ENCODE measurements at regions not wholly inside any gene's neighbourhood (a gene's known extent, or its start where the extent isn't known, plus 50 kb on each side); places are given as distances from the start of the nearest gene placed in this dataset.

- FAIRE-seq, result no peak
- no peaks in the 10 kb centered on the region for H3K4me1 ChIP-seq (ENCODE audit: control insufficient read depth, insufficient read depth, low read length)
- POLR2A ChIA-PET, result no interaction called here
Observed at GRCh38 chr12:18907728-18908127, 169.8 kb downstream of the CAPZA3 start.

GRCh38 chr12:18908191-18908590 lies 170.3 kb downstream of the CAPZA3 start:
- intact Hi-C loops (cut with micrococcal nuclease; ENCODE audit: unreplicated experiment) (no loop called here), in situ Hi-C loops (cut with MboI) (no loop called here)
- no peak for DNase-seq (ENCODE audit: low read depth, low spot score)
- Histone ChIP-seq H3K36me3 (ENCODE audit: control insufficient read depth in 2 of 2, insufficient read depth in 2 of 2, low read length in 1 of 2) (no peaks in the 10 kb centered on the region), H3K27ac (ENCODE audit: control insufficient read depth, insufficient read depth) (no peak overlapping the region), H3K79me2 (ENCODE audit: control insufficient read depth, insufficient read depth, low read length) (no peaks in the 10 kb centered on the region), H3K4me1 (ENCODE audit: control insufficient read depth, insufficient read depth, low read length) (no peaks in the 10 kb centered on the region), H3K4me2 (ENCODE audit: control insufficient read depth, insufficient read depth) (no peak overlapping the region), H3K4me3 (no peak overlapping the region), H3K9ac (ENCODE audit: control insufficient read depth, insufficient read depth, low read length) (no peak overlapping the region), H3K27me3 (replicated peaks in 1 of 2; ENCODE audit: control insufficient read depth in 2 of 2, insufficient read depth in 2 of 2, low read length in 1 of 2) (no peaks in the 10 kb centered on the region), H3K9me3 (replicated peaks; ENCODE audit: control insufficient read depth, insufficient read depth, low read length) (no peaks in the 10 kb centered on the region), H4K20me1 (ENCODE audit: control insufficient read depth, insufficient read depth) (no peaks in the 10 kb centered on the region), H2AFZ (ENCODE audit: control insufficient read depth, low read depth, low read length) (no peak overlapping the region)
- ATAC-seq, result no peak
- no TSS peak for BruUV-seq (replicated peaks)
- 2% methylated on average over 4 of the region's 4 CpGs for WGBS (ENCODE audit: insufficient coverage, insufficient replicate concordance, low lambda C conversion rate, missing lambda C conversion rate)
- FAIRE-seq, result no peak
- RAD21 ChIA-PET (ENCODE audit: unreplicated experiment), result no interaction called here
- SMC1A ChIA-PET (ENCODE audit: uncharacterized antibody, unreplicated experiment), result no interaction called here
- CTCF ChIA-PET, result no interaction called here
- TF ChIP-seq RELA (IDR thresholded peaks at IDR 0.05; ENCODE audit: borderline replicate concordance, partially characterized antibody) (no peak), CREM (IDR thresholded peaks at IDR 0.05; ENCODE audit: low read depth) (no peak), TARDBP (IDR thresholded peaks at IDR 0.05; ENCODE audit: borderline replicate concordance) (no peak), KLF5 (IDR thresholded peaks at IDR 0.05; ENCODE audit: partially characterized antibody) (no peak), CBX5 (IDR thresholded peaks at IDR 0.05; ENCODE audit: low read depth) (no peak), ASH2L (IDR thresholded peaks at IDR 0.05; ENCODE audit: borderline replicate concordance, low read depth) (no peak), NR2C2 (IDR thresholded peaks at IDR 0.05; ENCODE audit: borderline replicate concordance, control insufficient read depth, insufficient read length, low read depth) (no peak), NFIC (IDR thresholded peaks at IDR 0.05; ENCODE audit: low read depth, low read length) (no peak), ZZZ3 (IDR thresholded peaks at IDR 0.05; ENCODE audit: control insufficient read depth, insufficient read length, low read depth) (no peak), POLR2A (IDR thresholded peaks at IDR 0.05; ENCODE audit: low read depth, low read length) (no peak), ZNF384 (IDR thresholded peaks at IDR 0.05; ENCODE audit: borderline replicate concordance, low read depth, low read length) (no peak), NBN (IDR thresholded peaks at IDR 0.05) (no peak)
- POLR2A ChIA-PET, result no interaction called here

More at GRCh38 chr12:18907728-18908127, 169.8 kb downstream of the CAPZA3 start:
- no peak for TF ChIP-seq BRCA1 (IDR thresholded peaks at IDR 0.05; ENCODE audit: low read depth, low read length)
- RAD21 ChIA-PET (ENCODE audit: unreplicated experiment), result no interaction called here
- no peak for DNase-seq (ENCODE audit: low read depth, low spot score)
- H3K27me3 ChIP-seq (replicated peaks in 1 of 2; ENCODE audit: control insufficient read depth in 2 of 2, insufficient read depth in 2 of 2, low read length in 1 of 2), result no peaks in the 10 kb centered on the region
- H3K27ac ChIP-seq (ENCODE audit: control insufficient read depth, insufficient read depth), result no peak overlapping the region
- ATAC-seq, result no peak
- no peaks in the 10 kb centered on the region for H3K36me3 ChIP-seq (ENCODE audit: control insufficient read depth in 2 of 2, insufficient read depth in 2 of 2, low read length in 1 of 2)
- BruUV-seq (replicated peaks), result no TSS peak
- intact Hi-C loops (cut with micrococcal nuclease; ENCODE audit: unreplicated experiment), result no loop called here
- no peaks in the 10 kb centered on the region for H4K20me1 ChIP-seq (ENCODE audit: control insufficient read depth, insufficient read depth)
- H3K79me2 ChIP-seq (ENCODE audit: control insufficient read depth, insufficient read depth, low read length), result no peaks in the 10 kb centered on the region
- WGBS (ENCODE audit: insufficient coverage, insufficient replicate concordance, low lambda C conversion rate, missing lambda C conversion rate), result 30% methylated on average over 7 of the region's 7 CpGs
- H3K4me2 ChIP-seq (ENCODE audit: control insufficient read depth, insufficient read depth), result no peak overlapping the region
- H3K9me3 ChIP-seq (replicated peaks; ENCODE audit: control insufficient read depth, insufficient read depth, low read length), result no peaks in the 10 kb centered on the region
- SMC1A ChIA-PET (ENCODE audit: uncharacterized antibody, unreplicated experiment), result no interaction called here
- in situ Hi-C loops (cut with MboI), result no loop called here
- H3K9ac ChIP-seq (ENCODE audit: control insufficient read depth, insufficient read depth, low read length), result no peak overlapping the region
- CTCF ChIA-PET, result no interaction called here
- H3K4me3 ChIP-seq, result no peak overlapping the region
- H2AFZ ChIP-seq (ENCODE audit: control insufficient read depth, low read depth, low read length), result no peak overlapping the region

Data from GM12878 (cell line).